ENCODE measurements at regions not wholly inside any gene's neighbourhood (a gene's known extent, or its start where the extent isn't known, plus 50 kb on each side); places are given as distances from the start of the nearest gene placed in this dataset.

DNA sequence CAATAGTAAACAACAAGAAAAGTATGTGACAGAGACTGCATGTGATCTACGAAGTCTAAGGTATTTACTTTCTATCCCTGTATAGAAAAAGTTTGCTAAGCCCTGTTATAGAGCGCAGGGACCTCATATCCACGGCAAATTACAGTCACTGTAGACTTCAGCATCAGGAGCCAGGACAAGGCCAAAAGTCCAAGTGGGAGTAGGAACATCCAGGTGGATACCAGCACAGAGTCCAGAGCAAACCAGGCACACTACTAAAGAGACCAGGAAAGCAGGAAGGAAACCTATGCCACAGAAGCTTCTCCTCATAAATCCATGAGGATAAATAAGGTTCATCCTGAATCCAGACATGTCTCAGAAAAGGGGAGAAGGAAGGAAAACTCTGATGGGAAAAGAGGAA lies 342.2 kb upstream of the HTR2A start:
- H3K4me3 ChIP-seq (ENCODE audit: low read length): no peak overlapping the region
- DNase-seq (ENCODE audit: low read depth, low spot score): no peak

- no peak for DNase-seq (ENCODE audit: low read depth, low spot score)
Observed at GRCh38 chr13:47237571-47237970, 340.7 kb upstream of the HTR2A start.

GRCh38 chr13:47233734-47234133 lies 336.9 kb upstream of the HTR2A start:
- H3K4me3 ChIP-seq (ENCODE audit: low read length): no peak overlapping the region
- no peak for DNase-seq (ENCODE audit: low read depth, low spot score)

More at GRCh38 chr13:47237571-47237970, 340.7 kb upstream of the HTR2A start:
- no peak overlapping the region for H3K4me3 ChIP-seq (ENCODE audit: low read length)

DNA sequence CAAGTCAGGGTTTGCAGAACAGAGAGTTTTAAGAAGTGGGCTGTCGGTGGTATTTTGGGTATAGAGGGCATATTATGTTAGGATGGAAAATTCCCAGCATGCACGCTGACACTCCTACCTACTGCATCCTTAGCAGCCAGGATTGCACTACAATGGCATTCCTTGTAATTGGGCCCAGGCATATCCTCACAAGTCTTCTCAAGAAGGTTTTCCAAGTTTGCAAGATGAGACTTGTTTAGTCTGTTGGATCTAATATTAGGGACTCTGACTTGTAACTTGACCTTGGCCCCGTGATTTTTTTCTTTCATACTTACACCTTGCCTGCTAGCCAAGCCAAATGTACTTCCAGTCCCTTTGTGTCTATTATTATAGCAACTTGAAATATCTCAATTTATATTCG lies 335.7 kb upstream of the HTR2A start:
- no peak for DNase-seq (ENCODE audit: low read depth, low spot score)
- H3K4me3 ChIP-seq (ENCODE audit: low read length): no peak overlapping the region

DNA sequence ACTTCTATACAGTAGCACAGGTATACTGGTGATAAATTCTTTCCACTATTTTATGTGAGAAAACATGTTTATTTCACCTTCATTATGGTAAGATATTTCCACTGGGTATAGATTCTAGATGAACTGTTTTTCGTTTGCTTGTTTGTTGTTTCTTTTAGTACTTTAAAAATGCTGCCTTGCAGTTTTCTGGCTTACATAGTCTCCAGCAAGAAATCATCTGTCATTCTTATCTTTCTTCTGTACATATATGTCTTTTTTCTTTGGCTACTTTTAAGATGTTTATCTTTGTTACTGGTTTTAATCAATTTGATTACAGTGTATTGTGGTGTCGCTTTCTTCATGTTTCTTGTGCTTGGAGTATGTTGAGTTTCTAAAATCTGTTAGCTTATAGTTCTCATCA lies 333.3 kb upstream of the HTR2A start:
- no peak for DNase-seq (ENCODE audit: low read depth, low spot score)

GRCh38 chr13:47226516-47226915 lies 329.7 kb upstream of the HTR2A start:
- H3K4me3 ChIP-seq (ENCODE audit: low read length): no peak overlapping the region
- DNase-seq (ENCODE audit: low read depth, low spot score): no peak

More for the DNA sequence above, 333.3 kb upstream of the HTR2A start:
- no peak overlapping the region for H3K4me3 ChIP-seq (ENCODE audit: low read length)

GRCh38 chr13:47220453-47221140 lies 323.7 kb upstream of the HTR2A start:
- H3K4me3 ChIP-seq (ENCODE audit: low read length): no peak overlapping the region
- no peak for DNase-seq (ENCODE audit: low read depth, low spot score)

GRCh38 chr13:47218611-47219010 lies 321.8 kb upstream of the HTR2A start:
- no peak overlapping the region for H3K4me3 ChIP-seq (ENCODE audit: low read length)
- DNase-seq (ENCODE audit: low read depth, low spot score): no peak

DNA sequence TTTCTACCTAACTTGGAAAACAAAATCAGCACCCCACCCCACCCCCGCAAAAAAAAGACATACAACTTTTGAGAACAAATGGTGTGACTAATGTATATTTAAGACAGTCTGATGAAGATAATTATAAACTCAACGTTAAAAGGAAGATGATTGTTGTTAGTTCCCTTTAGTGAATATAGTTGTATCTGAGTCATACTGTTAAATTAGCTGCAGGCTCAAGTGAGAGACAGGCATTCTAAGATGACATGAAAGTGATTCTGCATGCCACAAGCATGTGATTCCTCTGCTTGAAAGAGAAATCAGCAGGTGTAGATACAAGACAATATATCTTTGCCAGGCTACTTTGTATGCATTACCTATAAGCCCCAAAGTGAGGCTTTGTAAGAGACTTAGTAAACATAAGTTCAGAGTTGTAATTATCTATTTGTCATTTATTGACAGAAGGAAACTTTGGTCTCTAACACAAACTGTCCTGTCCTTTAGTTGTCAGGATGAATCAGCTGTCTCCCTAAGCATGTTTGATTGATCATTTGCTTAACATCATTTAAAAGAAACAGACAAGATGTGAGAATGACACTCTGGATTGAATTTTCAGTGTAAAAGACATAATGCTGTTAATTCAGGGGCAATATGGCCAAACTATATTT lies 319.4 kb upstream of the HTR2A start:
- DNase-seq (ENCODE audit: low read depth, low spot score): no peak

DNA sequence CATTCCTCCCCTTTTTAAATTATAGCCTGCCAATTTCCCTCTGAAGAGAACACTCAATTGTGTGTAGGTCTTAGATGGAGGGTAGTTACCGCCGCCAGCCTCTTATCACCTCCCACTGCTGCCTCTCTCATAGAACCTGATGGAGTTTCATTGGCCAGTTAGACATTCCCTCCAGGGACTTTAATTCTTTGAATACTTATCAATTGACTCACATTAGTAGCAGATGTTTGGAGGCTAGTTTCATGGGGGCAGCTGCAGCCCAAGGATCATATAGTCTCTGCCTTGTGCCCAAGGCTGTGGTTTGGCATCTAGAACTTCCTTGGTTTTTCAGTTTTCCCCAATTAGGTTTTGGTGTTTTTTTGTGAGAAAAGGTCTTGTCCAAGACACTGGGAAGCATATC lies 318.9 kb upstream of the HTR2A start:
- no peak overlapping the region for H3K4me3 ChIP-seq (ENCODE audit: low read length)
- DNase-seq (ENCODE audit: low read depth, low spot score): no peak

More for the DNA sequence above, 319.4 kb upstream of the HTR2A start:
- H3K4me3 ChIP-seq (ENCODE audit: low read length): no peak overlapping the region

DNA sequence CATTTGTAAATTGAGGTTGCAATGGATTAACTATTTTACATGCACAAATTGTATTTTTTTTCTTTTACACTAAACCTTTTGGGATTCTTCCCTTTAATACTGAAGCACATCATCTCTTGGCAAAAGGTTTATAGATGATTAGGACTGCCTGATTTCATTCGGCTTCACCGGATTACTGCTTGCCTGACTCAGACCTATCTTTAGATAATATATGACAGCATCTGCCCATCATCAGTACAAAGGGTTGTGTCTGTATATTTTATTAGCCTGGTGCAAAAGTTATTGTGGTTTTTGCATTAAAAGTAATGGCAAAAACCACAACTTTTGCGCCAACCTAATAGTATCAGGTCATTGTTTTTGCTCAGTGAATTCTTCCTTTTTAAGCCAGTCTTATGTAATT lies 316.2 kb upstream of the HTR2A start:
- no peak overlapping the region for H3K4me3 ChIP-seq (ENCODE audit: low read length)
- no peak for DNase-seq (ENCODE audit: low read depth, low spot score)

GRCh38 chr13:47211106-47211505 lies 314.3 kb upstream of the HTR2A start:
- H3K4me3 ChIP-seq (ENCODE audit: low read length): no peak overlapping the region
- DNase-seq (ENCODE audit: low read depth, low spot score): no peak

- no peak overlapping the region for H3K4me3 ChIP-seq (ENCODE audit: low read length)
- no peak for DNase-seq (ENCODE audit: low read depth, low spot score)
Observed at GRCh38 chr13:47206111-47206510, 309.3 kb upstream of the HTR2A start.

GRCh38 chr13:47190696-47191305 lies 293.9 kb upstream of the HTR2A start:
- no peak overlapping the region for H3K4me3 ChIP-seq (ENCODE audit: low read length)

DNA sequence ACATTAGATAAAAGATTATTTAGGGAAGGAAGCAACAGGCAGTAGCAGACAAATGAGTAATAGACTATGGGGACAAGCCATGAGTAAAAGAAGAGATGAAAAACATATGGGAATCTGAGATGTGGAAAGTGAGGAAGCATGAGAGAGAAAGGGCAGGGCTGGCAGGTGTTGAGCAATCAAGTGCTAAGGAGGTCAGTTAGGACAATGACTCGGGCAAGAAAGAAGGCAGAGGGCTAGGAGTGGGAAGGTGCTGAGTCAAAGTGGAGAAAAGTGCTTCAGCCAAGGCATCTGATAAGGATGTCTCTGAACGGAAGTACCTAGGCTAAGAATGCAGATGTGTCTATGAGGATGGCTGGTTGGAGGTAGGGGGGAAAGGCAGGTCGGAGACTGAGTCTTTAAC lies 291.9 kb upstream of the HTR2A start:
- DNase-seq (ENCODE audit: low read depth, low spot score): no peak
- no peak overlapping the region for H3K4me3 ChIP-seq (ENCODE audit: low read length)

More at GRCh38 chr13:47190696-47191305, 293.9 kb upstream of the HTR2A start:
- DNase-seq (ENCODE audit: low read depth, low spot score): no peak

GRCh38 chr13:47186471-47186870 lies 289.6 kb upstream of the HTR2A start:
- no peak for DNase-seq (ENCODE audit: low read depth, low spot score)
- H3K4me3 ChIP-seq (ENCODE audit: low read length): no peak overlapping the region

DNA sequence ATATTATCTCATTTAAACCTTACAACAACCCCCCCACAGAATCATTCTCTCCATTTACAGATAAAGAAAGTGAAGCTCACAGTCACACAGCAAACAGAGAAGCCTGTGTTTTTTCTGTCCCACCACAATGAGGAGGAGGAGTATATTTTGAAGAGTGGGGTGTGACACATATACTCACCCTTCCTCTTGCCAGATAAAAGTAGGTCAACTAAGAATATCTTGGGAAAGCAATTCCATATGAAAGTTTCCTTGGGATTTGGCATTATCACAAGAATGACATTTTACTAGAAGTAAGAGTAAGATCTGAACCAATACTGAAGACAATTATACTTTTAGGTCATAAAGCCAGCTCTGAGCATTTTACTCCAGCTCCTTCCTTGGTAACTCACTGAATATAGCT lies 287.5 kb upstream of the HTR2A start:
- DNase-seq (ENCODE audit: low read depth, low spot score): no peak
- H3K4me3 ChIP-seq (ENCODE audit: low read length): no peak overlapping the region

DNA sequence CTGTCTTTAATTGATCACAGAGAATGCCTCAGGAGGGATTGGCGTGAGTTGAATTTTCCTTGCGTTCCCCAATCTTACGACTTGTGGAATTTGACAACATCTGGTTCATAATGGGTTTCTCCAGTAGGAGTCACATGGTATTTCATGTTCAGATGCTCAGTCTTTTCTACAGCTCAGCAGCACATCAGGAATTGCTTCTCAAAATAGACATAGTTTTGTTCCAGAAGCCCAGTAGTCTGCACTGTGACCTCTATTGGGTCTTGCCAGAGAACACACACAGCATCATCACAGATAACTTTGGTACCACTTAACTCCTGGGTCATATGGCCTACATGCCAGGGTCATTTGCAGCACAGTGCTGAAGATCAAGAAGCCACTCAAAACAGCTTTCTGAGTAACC lies 282.5 kb upstream of the HTR2A start:
- no peak for DNase-seq (ENCODE audit: low read depth, low spot score)
- H3K4me3 ChIP-seq (ENCODE audit: low read length): no peak overlapping the region

- no peak for DNase-seq (ENCODE audit: low read depth, low spot score)
- no peak overlapping the region for H3K4me3 ChIP-seq (ENCODE audit: low read length)
Observed at GRCh38 chr13:47178090-47178950, 281.5 kb upstream of the HTR2A start.
